ENCODE measurements at regions not wholly inside any gene's neighbourhood (a gene's known extent, or its start where the extent isn't known, plus 50 kb on each side); places are given as distances from the start of the nearest gene placed in this dataset.

GRCh38 chr14:27725482-27725881, 1041.1 kb upstream of the FOXG1 start:
- H3K9me2 ChIP-seq (replicated peaks; ENCODE audit: control insufficient read depth, low read length): no peaks in the 10 kb centered on the region
- no peaks in the 10 kb centered on the region for H3K4me1 ChIP-seq (ENCODE audit: control insufficient read depth, low read length)
- no peaks in the 10 kb centered on the region for H3K79me2 ChIP-seq (ENCODE audit: control insufficient read depth, low read length)
- TF ChIP-seq CTCF (IDR thresholded peaks at IDR 0.05; ENCODE audit: low read depth, low read length, poor library complexity, severe bottlenecking) (no peak), EZH2phosphoT487 (IDR thresholded peaks at IDR 0.05; ENCODE audit: borderline replicate concordance, low read length) (no peak)
- no peaks in the 10 kb centered on the region for H3K36me3 ChIP-seq (ENCODE audit: control insufficient read depth, low read length)
- no peaks in the 10 kb centered on the region for H3F3A ChIP-seq (ENCODE audit: control insufficient read depth, insufficient read depth)
- no peak overlapping the region for H3K4me3 ChIP-seq (ENCODE audit: low read length)
- no peak overlapping the region for H3K4me2 ChIP-seq (ENCODE audit: low read length)
- no peak overlapping the region for H3K27ac ChIP-seq (ENCODE audit: low read depth, low read length)
- no peaks in the 10 kb centered on the region for H3K27me3 ChIP-seq (ENCODE audit: control insufficient read depth, low read length)
- no peaks in the 10 kb centered on the region for H4K20me1 ChIP-seq (ENCODE audit: control insufficient read depth, insufficient read depth, low read depth, low read length)
- no peaks in the 10 kb centered on the region for H3K9me3 ChIP-seq (ENCODE audit: control insufficient read depth, insufficient read depth, low read length)

GRCh38 chr14:27727251-27727770, 1039.3 kb upstream of the FOXG1 start:
- no peaks in the 10 kb centered on the region for H3K4me1 ChIP-seq (ENCODE audit: control insufficient read depth, low read length)
- no peaks in the 10 kb centered on the region for H3K79me2 ChIP-seq (ENCODE audit: control insufficient read depth, low read length)
- H3K27ac ChIP-seq (ENCODE audit: low read depth, low read length): no peak overlapping the region
- no peak overlapping the region for H3K4me3 ChIP-seq (ENCODE audit: low read length)
- H3K27me3 ChIP-seq (ENCODE audit: control insufficient read depth, low read length): no peaks in the 10 kb centered on the region
- H3F3A ChIP-seq (ENCODE audit: control insufficient read depth, insufficient read depth): no peaks in the 10 kb centered on the region
- H3K9me2 ChIP-seq (replicated peaks; ENCODE audit: control insufficient read depth, low read length): no peaks in the 10 kb centered on the region
- H3K4me2 ChIP-seq (ENCODE audit: low read length): no peak overlapping the region
- no peaks in the 10 kb centered on the region for H4K20me1 ChIP-seq (ENCODE audit: control insufficient read depth, insufficient read depth, low read depth, low read length)
- H3K9me3 ChIP-seq (ENCODE audit: control insufficient read depth, insufficient read depth, low read length): no peaks in the 10 kb centered on the region
- H3K36me3 ChIP-seq (ENCODE audit: control insufficient read depth, low read length): no peaks in the 10 kb centered on the region
- no peak for TF ChIP-seq EZH2phosphoT487 (IDR thresholded peaks at IDR 0.05; ENCODE audit: borderline replicate concordance, low read length)

- Histone ChIP-seq H3K36me3 (ENCODE audit: control insufficient read depth, low read length) (no peaks in the 10 kb centered on the region), H3K4me2 (ENCODE audit: low read length) (no peak overlapping the region), H3F3A (ENCODE audit: control insufficient read depth, insufficient read depth) (no peaks in the 10 kb centered on the region), H3K4me1 (ENCODE audit: control insufficient read depth, low read length) (no peaks in the 10 kb centered on the region), H3K9me3 (ENCODE audit: control insufficient read depth, insufficient read depth, low read length) (no peaks in the 10 kb centered on the region), H3K4me3 (ENCODE audit: low read length) (no peak overlapping the region), H3K79me2 (ENCODE audit: control insufficient read depth, low read length) (no peaks in the 10 kb centered on the region), H4K20me1 (ENCODE audit: control insufficient read depth, insufficient read depth, low read depth, low read length) (no peaks in the 10 kb centered on the region), H3K27me3 (ENCODE audit: control insufficient read depth, low read length) (no peaks in the 10 kb centered on the region), H3K27ac (ENCODE audit: low read depth, low read length) (no peak overlapping the region), H3K9me2 (replicated peaks; ENCODE audit: control insufficient read depth, low read length) (no peaks in the 10 kb centered on the region)
- no peak for TF ChIP-seq CTCF (IDR thresholded peaks at IDR 0.05; ENCODE audit: low read depth, low read length, poor library complexity, severe bottlenecking)
- no peak for TF ChIP-seq EZH2phosphoT487 (IDR thresholded peaks at IDR 0.05; ENCODE audit: borderline replicate concordance, low read length)
These were observed 1036.4 kb upstream of the FOXG1 start for GRCh38 chr14:27730204-27730603.

- H3K79me2 ChIP-seq (ENCODE audit: control insufficient read depth, low read length): no peaks in the 10 kb centered on the region
- H3K4me2 ChIP-seq (ENCODE audit: low read length): no peak overlapping the region
- H3K27ac ChIP-seq (ENCODE audit: low read depth, low read length): no peak overlapping the region
- H3F3A ChIP-seq (ENCODE audit: control insufficient read depth, insufficient read depth): no peaks in the 10 kb centered on the region
- no peaks in the 10 kb centered on the region for H4K20me1 ChIP-seq (ENCODE audit: control insufficient read depth, insufficient read depth, low read depth, low read length)
- H3K4me1 ChIP-seq (ENCODE audit: control insufficient read depth, low read length): no peaks in the 10 kb centered on the region
- no peak overlapping the region for H3K4me3 ChIP-seq (ENCODE audit: low read length)
- no peak for TF ChIP-seq CTCF (IDR thresholded peaks at IDR 0.05; ENCODE audit: low read depth, low read length, poor library complexity, severe bottlenecking)
- no peak for TF ChIP-seq EZH2phosphoT487 (IDR thresholded peaks at IDR 0.05; ENCODE audit: borderline replicate concordance, low read length)
- no peaks in the 10 kb centered on the region for H3K9me2 ChIP-seq (replicated peaks; ENCODE audit: control insufficient read depth, low read length)
- no peaks in the 10 kb centered on the region for H3K27me3 ChIP-seq (ENCODE audit: control insufficient read depth, low read length)
- peaks cover 5% of the 10 kb centered on the region; the same call in 1 of the 2 replicates for H3K9me3 ChIP-seq (ENCODE audit: control insufficient read depth, insufficient read depth, low read length)
- H3K36me3 ChIP-seq (ENCODE audit: control insufficient read depth, low read length): no peaks in the 10 kb centered on the region
These were observed 1026.9 kb upstream of the FOXG1 start for GRCh38 chr14:27739657-27740156.

All from DOHH2 (cell line).